PC-3 (cell line): ENCODE measurements at regions not wholly inside any gene's neighbourhood (a gene's known extent, or its start where the extent isn't known, plus 50 kb on each side); places are given as distances from the start of the nearest gene placed in this dataset.

Experiments
- ATAC-seq: fragments of 200-7000 bp; cut with Tn5 transposase; 2 replicates; pipeline ENCODE4 v1.9.1; 2020; ENCODE audit warnings: mild to moderate bottlenecking, moderate library complexity
- BruUV-seq: library from RNA; stranded (reverse); fragments of 400-500 nt; replicated peaks from 2 replicates; lab custom pipeline; 2021; lab: Mats Ljungman, UMichigan
- CTCF ChIA-PET: fragments of 300-600 bp; sonication (Branson Sonifier 250); formaldehyde crosslinking; loops from one replicate; lab custom pipeline; 2022; ENCODE audit warnings: antibody characterized with exemption; lab: Charles Lee
- POLR2A ChIA-PET: fragments of 300-600 bp; sonication (Branson Sonifier 250); formaldehyde crosslinking; loops from one replicate; lab custom pipeline; 2022; ENCODE audit warnings: antibody characterized with exemption; ENCODE audit not compliant: unreplicated experiment; lab: Charles Lee
- DNase-seq: peaks from one replicate; pipeline ENCODE4 v3.0.0-alpha.2; 2015
- H2AFZ ChIP-seq: fragments of 300-600 bp; sonication (generic); 2 replicates; pipeline ENCODE4 v1.6.0; 2016; ENCODE audit warnings: antibody characterized with exemption, low read length
- H3F3A ChIP-seq: fragments of 300-600 bp; sonication (generic); one replicate; pipeline ENCODE4 v1.6.0; 2017; ENCODE audit warnings: antibody characterized with exemption, low read length, control low read depth, mild to moderate bottlenecking; ENCODE audit not compliant: unreplicated experiment
- H3K27ac ChIP-seq: fragments of 300-600 bp; sonication (generic); 2 replicates; pipeline ENCODE4 v1.5.1; 2016; ENCODE audit warnings: mild to moderate bottlenecking, low read length
- H3K27me3 ChIP-seq: fragments of 300-600 bp; sonication (generic); 2 replicates; pipeline ENCODE4 v1.6.1; 2016; ENCODE audit warnings: low read length, mixed read lengths
- H3K36me3 ChIP-seq: fragments of 300-600 bp; sonication (generic); 2 replicates; pipeline ENCODE4 v1.6.1; 2016; ENCODE audit warnings: low read depth, mixed run types, low read length, mixed read lengths
- H3K4me1 ChIP-seq: fragments of 300-600 bp; sonication (generic); 2 replicates; pipeline ENCODE4 v1.5.1; 2016; ENCODE audit warnings: low read length; ENCODE audit not compliant: insufficient read depth
- H3K4me2 ChIP-seq: fragments of 300-600 bp; sonication (generic); 2 replicates; pipeline ENCODE4 v1.6.0; 2016; ENCODE audit warnings: low read length
- H3K4me3 ChIP-seq: fragments of 300-600 bp; sonication (generic); 2 replicates; pipeline ENCODE4 v1.5.1; 2016; ENCODE audit warnings: mild to moderate bottlenecking, low read length, mixed read lengths
- H3K79me2 ChIP-seq: fragments of 300-600 bp; sonication (generic); 2 replicates; pipeline ENCODE4 v1.6.1; 2017; ENCODE audit warnings: low read length, mixed read lengths
- H3K9ac ChIP-seq: fragments of 300-600 bp; sonication (generic); 2 replicates; pipeline ENCODE4 v1.6.0; 2016; ENCODE audit warnings: mild to moderate bottlenecking, low read length
- H3K9me2 ChIP-seq: fragments of 300-600 bp; sonication (generic); replicated peaks from 2 replicates; pipeline ENCODE4 v1.6.1; 2016; ENCODE audit warnings: mixed run types, low read length, mixed read lengths
- H3K9me3 ChIP-seq: fragments of 300-600 bp; sonication (generic); 2 replicates; pipeline ENCODE4 v1.6.1; 2016; ENCODE audit warnings: low read length, mixed read lengths
- H4K20me1 ChIP-seq: fragments of 300-600 bp; sonication (generic); 2 replicates; pipeline ENCODE4 v1.6.1; 2016; ENCODE audit warnings: low read length, mixed read lengths
- CTCF ChIP-seq: fragments of 300-600 bp; sonication (generic); conservative IDR thresholded peaks from 2 replicates; pipeline ENCODE4 v1.5.1; 2017; ENCODE audit warnings: antibody characterized with exemption, low read depth, mild to moderate bottlenecking, low read length
- EZH2 ChIP-seq: fragments of 300-600 bp; sonication (generic); IDR thresholded peaks from one replicate; pipeline ENCODE4 v1.6.1; 2017; ENCODE audit warnings: antibody characterized with exemption, mild to moderate bottlenecking, low read length; ENCODE audit not compliant: unreplicated experiment
- EZH2phosphoT487 ChIP-seq: fragments of 300-600 bp; sonication (generic); IDR thresholded peaks from 2 replicates; pipeline ENCODE4 v1.6.1; 2018; ENCODE audit warnings: mild to moderate bottlenecking, antibody characterized with exemption, low read length, borderline replicate concordance
- intact Hi-C: fragments of 100-400 bp; cut with micrococcal nuclease; formaldehyde crosslinking; loops from 2 replicates; pipeline ENCODE4 v1.9.0; 2023

DNA sequence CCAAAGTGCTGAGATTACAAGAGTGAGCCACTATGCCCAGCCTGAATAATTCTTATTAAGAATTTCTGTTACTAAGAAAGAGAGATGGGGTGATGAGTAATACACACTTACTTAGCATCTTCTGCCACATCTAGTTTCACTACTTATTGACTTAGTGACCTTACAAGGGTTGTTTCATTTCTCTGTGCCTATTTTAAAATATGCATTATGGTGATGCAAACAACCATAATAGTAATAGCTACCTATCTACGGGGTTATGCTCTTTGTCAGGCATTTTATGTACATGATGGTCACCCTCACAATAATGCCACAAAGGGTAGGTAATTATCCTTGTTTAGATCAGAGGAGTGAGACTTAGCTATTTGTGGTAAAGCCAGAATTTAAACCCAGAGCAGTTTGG, 499.0 kb upstream of the SGCD start:
- Histone ChIP-seq H3F3A (no peaks in the 10 kb centered on the region), H3K4me2 (no peak overlapping the region), H4K20me1 (no peaks in the 10 kb centered on the region), H3K36me3 (no peaks in the 10 kb centered on the region), H3K9me3 (no peaks in the 10 kb centered on the region), H3K9ac (no peak overlapping the region), H3K9me2 (no peaks in the 10 kb centered on the region), H3K79me2 (no peaks in the 10 kb centered on the region), H2AFZ (no peak overlapping the region), H3K27me3 (no peaks in the 10 kb centered on the region), H3K4me3 (no peak overlapping the region), H3K4me1 (no peaks in the 10 kb centered on the region), H3K27ac (no peak overlapping the region)
- ChIA-PET CTCF (no interaction called here), POLR2A (no interaction called here)
- intact Hi-C loops, result no loop called here
- BruUV-seq, result no TSS peak
- no peak for DNase-seq
- TF ChIP-seq EZH2 (no peak), EZH2phosphoT487 (no peak), CTCF (no peak)
- no peak for ATAC-seq

DNA sequence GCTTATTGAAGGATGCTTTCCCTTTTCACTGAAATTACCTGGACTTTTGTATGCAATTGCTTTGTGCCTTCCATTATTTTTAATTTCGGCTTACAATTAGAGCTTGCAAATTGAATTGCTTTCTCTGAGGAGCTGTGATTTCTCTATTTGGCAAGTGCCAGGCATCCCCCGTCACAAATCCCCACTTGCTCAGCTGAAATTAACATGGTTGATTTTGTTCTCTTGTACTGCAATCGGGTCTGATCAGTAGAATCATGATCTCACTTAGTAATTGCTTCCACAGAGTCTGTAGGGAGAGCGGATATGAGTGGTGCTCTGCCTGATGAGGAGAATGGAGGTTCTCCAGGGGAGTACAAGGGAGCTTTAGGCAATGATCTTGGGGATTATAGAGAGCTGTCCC, 495.5 kb upstream of the SGCD start:
- H3K4me2 ChIP-seq, result no peak overlapping the region
- TF ChIP-seq EZH2phosphoT487, result no peak
- no peak for TF ChIP-seq CTCF
- TF ChIP-seq EZH2, result no peak
- H3F3A ChIP-seq, result no peaks in the 10 kb centered on the region
- no peaks in the 10 kb centered on the region for H3K9me3 ChIP-seq
- H3K27ac ChIP-seq, result no peak overlapping the region
- no peaks in the 10 kb centered on the region for H3K36me3 ChIP-seq
- ChIA-PET POLR2A (no interaction called here), CTCF (no interaction called here)
- no peak overlapping the region for H3K9ac ChIP-seq
- H3K79me2 ChIP-seq, result no peaks in the 10 kb centered on the region
- DNase-seq, result no peak
- no peaks in the 10 kb centered on the region for H3K4me1 ChIP-seq
- H2AFZ ChIP-seq, result no peak overlapping the region
- ATAC-seq, result no peak
- no TSS peak for BruUV-seq
- H3K9me2 ChIP-seq, result no peaks in the 10 kb centered on the region
- H4K20me1 ChIP-seq, result no peaks in the 10 kb centered on the region
- intact Hi-C loops, result no loop called here
- no peak overlapping the region for H3K4me3 ChIP-seq
- H3K27me3 ChIP-seq, result no peaks in the 10 kb centered on the region

DNA sequence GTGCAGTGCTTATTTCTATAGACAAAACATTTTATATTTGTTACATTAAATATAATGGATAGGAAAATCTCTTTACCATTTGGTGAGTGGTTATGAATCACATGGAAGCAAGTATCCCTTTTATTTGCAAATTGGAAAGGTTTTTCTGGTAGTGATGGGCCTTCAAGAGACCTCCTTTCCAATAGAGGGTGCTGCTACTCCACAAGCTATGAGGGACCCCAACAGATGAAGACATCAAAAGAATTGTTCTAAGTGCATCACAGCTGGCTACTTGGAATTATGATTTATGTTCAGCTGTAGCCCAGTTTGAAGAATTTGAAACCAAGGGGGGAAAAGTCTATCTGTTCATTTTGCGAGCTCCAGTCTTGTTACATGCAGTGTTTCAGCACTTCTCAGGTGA, 493.7 kb upstream of the SGCD start:
- DNase-seq, result no peak
- ChIA-PET CTCF (no interaction called here), POLR2A (no interaction called here)
- H3K27me3 ChIP-seq, result no peaks in the 10 kb centered on the region
- no peaks in the 10 kb centered on the region for H3F3A ChIP-seq
- no TSS peak for BruUV-seq
- H3K27ac ChIP-seq, result no peak overlapping the region
- H3K4me3 ChIP-seq, result no peak overlapping the region
- H3K4me2 ChIP-seq, result no peak overlapping the region
- no peaks in the 10 kb centered on the region for H3K36me3 ChIP-seq
- no peaks in the 10 kb centered on the region for H3K9me2 ChIP-seq
- no peak overlapping the region for H2AFZ ChIP-seq
- ATAC-seq, result no peak
- TF ChIP-seq EZH2phosphoT487, result no peak
- TF ChIP-seq EZH2, result no peak
- no peak for TF ChIP-seq CTCF
- no peaks in the 10 kb centered on the region for H3K79me2 ChIP-seq
- H4K20me1 ChIP-seq, result no peaks in the 10 kb centered on the region
- no peaks in the 10 kb centered on the region for H3K9me3 ChIP-seq
- intact Hi-C loops, result no loop called here
- no peaks in the 10 kb centered on the region for H3K4me1 ChIP-seq
- no peak overlapping the region for H3K9ac ChIP-seq
